B cell (primary cell): ENCODE measurements at regions not wholly inside any gene's neighbourhood (a gene's known extent, or its start where the extent isn't known, plus 50 kb on each side); places are given as distances from the start of the nearest gene placed in this dataset.

Experiments
- ATAC-seq: fragments of 200-7000 bp; cut with Tn5 transposase; one replicate; pipeline ENCODE4 v1.10.0; 2021; ENCODE audit warnings: low read depth, mild to moderate bottlenecking, moderate number of reproducible peaks, moderate library complexity
- CTCF ChIA-PET: fragments of 350-600 bp; sonication (Branson Sonifier 250); formaldehyde crosslinking; loops from one replicate; lab custom pipeline; 2021; ENCODE audit warnings: antibody characterized with exemption, inconsistent platforms; lab: Charles Lee
- POLR2A ChIA-PET: fragments of 350-600 bp; sonication (Branson Sonifier 250); formaldehyde crosslinking; loops from one replicate; lab custom pipeline; 2021; ENCODE audit warnings: antibody characterized with exemption; lab: Charles Lee
- DNase-seq: peaks from one replicate; pipeline ENCODE4 v3.0.0; 2013
- H2AFZ ChIP-seq: 2 replicates; pipeline ENCODE4 v1.6.1; 2012; ENCODE audit warnings: mild to moderate bottlenecking, low read depth, low read length; ENCODE audit not compliant: insufficient read depth, poor library complexity, severe bottlenecking
- H3K27ac ChIP-seq, 2 donors: 1 replicate in 1 of 2; 2 replicates in 1 of 2; pipeline ENCODE4 v1.5.1; 2012 to 2013; ENCODE audit warnings: low read length in 2 of 2, mild to moderate bottlenecking in 2 of 2, moderate library complexity in 1 of 2
- H3K27me3 ChIP-seq, 4 experiments: fragments of 200-600 bp in 1 of 4; sonication (generic) in 1 of 4; replicated peaks in 1 of 4; 1 replicate in 2 of 4; 2 replicates in 2 of 4; pipeline versions ENCODE4 v1.6.1 to v1.7.0; 2013 to 2016; ENCODE audit warnings: low read length in 3 of 4, mild to moderate bottlenecking in 2 of 4, mixed read lengths in 1 of 4, moderate library complexity in 1 of 4; ENCODE audit not compliant: insufficient read depth in 4 of 4, control insufficient read depth in 3 of 4; ENCODE audit errors: control extremely low read depth in 1 of 4
- H3K36me3 ChIP-seq, 2 experiments: replicated peaks in 1 of 2; 1 replicate in 1 of 2; 2 replicates in 1 of 2; pipeline versions ENCODE4 v1.6.1 to v1.7.1; 2013; ENCODE audit warnings: low read length in 1 of 2; ENCODE audit not compliant: insufficient read depth in 2 of 2, control insufficient read depth in 1 of 2; ENCODE audit errors: control extremely low read depth in 1 of 2, extremely low read depth in 1 of 2
- H3K4me1 ChIP-seq, 2 donors: fragments of 200-600 bp in 1 of 2; sonication (generic) in 1 of 2; 1 replicate in 1 of 2; 2 replicates in 1 of 2; pipeline versions ENCODE4 v1.5.1 to v1.6.1; 2013 to 2017; ENCODE audit warnings: low read length in 2 of 2; ENCODE audit not compliant: control insufficient read depth in 2 of 2, insufficient read depth in 2 of 2
- H3K4me2 ChIP-seq: replicated peaks from 2 replicates; pipeline ENCODE3; 2012; ENCODE audit warnings: mild to moderate bottlenecking, low read depth, low read length; ENCODE audit not compliant: poor library complexity, severe bottlenecking
- H3K4me3 ChIP-seq, 5 experiments: fragments of 200-600 bp in 1 of 5; sonication (generic) in 1 of 5; 1 replicate in 3 of 5; 2 replicates in 2 of 5; pipeline versions ENCODE4 v1.5.1 to v1.7.0; 2011 to 2016; ENCODE audit warnings: low read length in 4 of 5, mild to moderate bottlenecking in 4 of 5, low read depth in 2 of 5, control low read depth in 1 of 5, moderate library complexity in 1 of 5; ENCODE audit not compliant: insufficient read depth in 1 of 5; ENCODE audit errors: control extremely low read depth in 1 of 5, extremely low read depth in 1 of 5
- H3K79me2 ChIP-seq: fragments of 200-600 bp; sonication (generic); one replicate; pipeline ENCODE4 v1.6.0; 2016; ENCODE audit warnings: low read length; ENCODE audit not compliant: control insufficient read depth, insufficient read depth
- H3K9ac ChIP-seq: fragments of 200-600 bp; sonication (generic); 2 replicates; pipeline ENCODE4 v1.6.1; 2017; ENCODE audit warnings: mild to moderate bottlenecking, low read length, moderate library complexity
- H3K9me3 ChIP-seq, 3 donors: one replicate each; pipeline versions ENCODE4 v1.6.1 to v1.7.1; 2013; ENCODE audit warnings: low read length in 2 of 3; ENCODE audit not compliant: control insufficient read depth in 2 of 3, insufficient read depth in 1 of 3; ENCODE audit errors: control extremely low read depth in 1 of 3
- H4K20me1 ChIP-seq: 2 replicates; pipeline ENCODE4 v1.6.0; 2012; ENCODE audit warnings: mild to moderate bottlenecking, low read length; ENCODE audit not compliant: insufficient read depth, control insufficient read depth, poor library complexity, severe bottlenecking
- H3K27ac Mint-ChIP-seq: one replicate; pipeline ENCODE4 v1.8.0; 2021; ENCODE audit warnings: mixed read lengths
- H3K27me3 Mint-ChIP-seq: one replicate; pipeline ENCODE4 v1.8.0; 2021; ENCODE audit warnings: mixed read lengths
- H3K4me1 Mint-ChIP-seq: one replicate; pipeline ENCODE4 v1.8.0; 2021; ENCODE audit warnings: mixed read lengths
- H3K4me3 Mint-ChIP-seq: one replicate; pipeline ENCODE4 v1.8.0; 2021; ENCODE audit warnings: mixed read lengths
- H3K9me3 Mint-ChIP-seq: one replicate; pipeline ENCODE4 v1.8.0; 2022; ENCODE audit warnings: mixed read lengths; ENCODE audit not compliant: insufficient read depth
- EZH2 ChIP-seq: IDR thresholded peaks from 2 replicates; pipeline ENCODE4 v1.6.1; 2012; ENCODE audit warnings: borderline replicate concordance, low read depth, mild to moderate bottlenecking, moderate library complexity, low read length; ENCODE audit not compliant: insufficient read depth, poor library complexity, severe bottlenecking
- WGBS: methylation state at CpG from one replicate; pipeline ENCODE4 v1.1.5; 2013; ENCODE audit warnings: missing lambda C conversion rate; ENCODE audit not compliant: insufficient coverage; 5-methylcytosine and 5-hydroxymethylcytosine counted together
- intact Hi-C: fragments of 100-400 bp; cut with micrococcal nuclease; formaldehyde crosslinking; loops from one replicate; pipeline ENCODE4 v1.10.0; 2022
- TF ChIP-seq, protein P1 (sequence below): fragments of 200-600 bp; IDR thresholded peaks from one replicate; pipeline ENCODE4 v1.8.0; 2022; ENCODE audit warnings: antibody characterized with exemption, mild to moderate bottlenecking

DNA sequence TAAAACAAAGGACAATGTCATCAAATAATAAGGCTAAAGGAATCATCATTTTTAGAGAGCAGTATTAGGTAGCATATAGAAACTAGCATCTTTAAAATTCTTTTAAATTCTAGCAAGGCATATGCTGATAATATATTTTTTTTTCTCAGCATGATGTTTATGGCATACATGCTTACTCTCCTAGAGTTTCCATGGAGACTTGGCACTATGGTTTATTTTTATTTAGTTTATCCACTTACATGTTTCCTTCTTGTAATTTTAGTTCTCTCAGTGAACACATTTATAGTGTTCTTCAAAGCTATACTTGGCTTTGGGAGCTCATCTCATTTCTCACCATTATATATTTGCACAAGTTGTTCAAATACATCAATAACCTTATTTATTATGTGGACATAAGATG is 413.8 kb upstream of the LINC00305 start:
- Histone ChIP-seq H2AFZ (no peak overlapping the region), H3K4me1 (no peaks in the 10 kb centered on the region), H3K4me2 (no peak overlapping the region), H3K36me3 (no peaks in the 10 kb centered on the region), H3K79me2 (no peaks in the 10 kb centered on the region), H3K4me3 (no peak overlapping the region), H3K9ac (no peak overlapping the region), H3K27me3 (no peaks in the 10 kb centered on the region), H3K9me3 (peaks cover 0 to 2% (median 0%) of the 10 kb centered on the region in 3 donors), H3K27ac (no peak overlapping the region), H4K20me1 (no peaks in the 10 kb centered on the region)
- no peak for DNase-seq
- intact Hi-C loops = no loop called here
- H3K27me3 Mint-ChIP-seq = no peaks in the 10 kb centered on the region
- ChIA-PET CTCF (no interaction called here), POLR2A (no interaction called here)
- no peaks in the 10 kb centered on the region for H3K9me3 Mint-ChIP-seq
- H3K4me1 Mint-ChIP-seq = no peaks in the 10 kb centered on the region
- H3K27ac Mint-ChIP-seq = no peak overlapping the region
- no peak for ATAC-seq
- no peak for TF ChIP-seq EZH2
- TF ChIP-seq, protein P1, sequence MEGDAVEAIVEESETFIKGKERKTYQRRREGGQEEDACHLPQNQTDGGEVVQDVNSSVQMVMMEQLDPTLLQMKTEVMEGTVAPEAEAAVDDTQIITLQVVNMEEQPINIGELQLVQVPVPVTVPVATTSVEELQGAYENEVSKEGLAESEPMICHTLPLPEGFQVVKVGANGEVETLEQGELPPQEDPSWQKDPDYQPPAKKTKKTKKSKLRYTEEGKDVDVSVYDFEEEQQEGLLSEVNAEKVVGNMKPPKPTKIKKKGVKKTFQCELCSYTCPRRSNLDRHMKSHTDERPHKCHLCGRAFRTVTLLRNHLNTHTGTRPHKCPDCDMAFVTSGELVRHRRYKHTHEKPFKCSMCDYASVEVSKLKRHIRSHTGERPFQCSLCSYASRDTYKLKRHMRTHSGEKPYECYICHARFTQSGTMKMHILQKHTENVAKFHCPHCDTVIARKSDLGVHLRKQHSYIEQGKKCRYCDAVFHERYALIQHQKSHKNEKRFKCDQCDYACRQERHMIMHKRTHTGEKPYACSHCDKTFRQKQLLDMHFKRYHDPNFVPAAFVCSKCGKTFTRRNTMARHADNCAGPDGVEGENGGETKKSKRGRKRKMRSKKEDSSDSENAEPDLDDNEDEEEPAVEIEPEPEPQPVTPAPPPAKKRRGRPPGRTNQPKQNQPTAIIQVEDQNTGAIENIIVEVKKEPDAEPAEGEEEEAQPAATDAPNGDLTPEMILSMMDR = no peak
- H3K4me3 Mint-ChIP-seq = no peak overlapping the region

DNA sequence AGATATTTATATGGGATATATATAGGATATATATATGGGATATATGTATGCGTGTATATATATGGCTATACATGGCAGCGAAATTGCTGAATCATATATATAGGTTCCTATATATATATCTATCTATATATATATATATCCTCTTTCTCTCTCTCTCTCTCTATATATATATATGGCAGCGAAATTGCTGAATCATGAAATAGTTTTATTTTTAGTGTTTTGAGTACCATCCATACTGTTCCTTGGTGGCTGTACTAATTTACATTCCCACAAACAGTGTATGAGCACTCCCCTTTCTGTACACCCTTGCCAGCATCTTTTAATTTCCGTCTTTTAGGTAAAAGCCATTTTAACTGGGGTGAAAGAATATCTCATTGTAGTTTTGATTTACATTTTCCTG is 397.6 kb upstream of the LINC00305 start:
- intact Hi-C loops = no loop called here
- Histone ChIP-seq H3K27ac (no peak overlapping the region), H3K4me3 (no peak overlapping the region), H3K9ac (no peak overlapping the region), H3K4me1 (no peaks in the 10 kb centered on the region), H3K79me2 (no peaks in the 10 kb centered on the region), H2AFZ (no peak overlapping the region), H3K36me3 (no peaks in the 10 kb centered on the region), H3K4me2 (no peak overlapping the region), H3K27me3 (no peaks in the 10 kb centered on the region), H3K9me3 (no peaks in the 10 kb centered on the region), H4K20me1 (no peaks in the 10 kb centered on the region)
- H3K9me3 Mint-ChIP-seq = no peaks in the 10 kb centered on the region
- H3K27ac Mint-ChIP-seq = no peak overlapping the region
- no peaks in the 10 kb centered on the region for H3K4me1 Mint-ChIP-seq
- POLR2A ChIA-PET = no interaction called here
- no peak for ATAC-seq
- TF ChIP-seq, protein P1 = no peak
- no peak for TF ChIP-seq EZH2
- CTCF ChIA-PET = no interaction called here
- H3K27me3 Mint-ChIP-seq = no peaks in the 10 kb centered on the region
- DNase-seq = no peak
- no peak overlapping the region for H3K4me3 Mint-ChIP-seq
- WGBS = no CpG with 5 or more reads among the region's 4 CpGs
